Hepatocyte (in vitro differentiated cells): ENCODE measurements at regions not wholly inside any gene's neighbourhood (a gene's known extent, or its start where the extent isn't known, plus 50 kb on each side); places are given as distances from the start of the nearest gene placed in this dataset.

Source experiments
- EZH2 ChIP-seq: fragments of 200-600 bp; sonication (generic); IDR thresholded peaks from 2 replicates; pipeline ENCODE4 v1.6.1; 2016; ENCODE audit warnings: antibody characterized with exemption, mild to moderate bottlenecking, borderline replicate concordance
- EZH2phosphoT487 ChIP-seq: fragments of 200-600 bp; sonication (generic); IDR thresholded peaks from one replicate; pipeline ENCODE4 v1.6.1; 2018; ENCODE audit warnings: antibody characterized with exemption, mild to moderate bottlenecking, low read depth, moderate library complexity; ENCODE audit not compliant: unreplicated experiment, severe bottlenecking
- TF ChIP-seq, protein P1 (sequence below): fragments of 200-600 bp; sonication (generic); IDR thresholded peaks from 2 replicates; pipeline ENCODE4 v1.5.1; 2016; ENCODE audit warnings: antibody characterized with exemption, mild to moderate bottlenecking; ENCODE audit not compliant: poor library complexity

DNA sequence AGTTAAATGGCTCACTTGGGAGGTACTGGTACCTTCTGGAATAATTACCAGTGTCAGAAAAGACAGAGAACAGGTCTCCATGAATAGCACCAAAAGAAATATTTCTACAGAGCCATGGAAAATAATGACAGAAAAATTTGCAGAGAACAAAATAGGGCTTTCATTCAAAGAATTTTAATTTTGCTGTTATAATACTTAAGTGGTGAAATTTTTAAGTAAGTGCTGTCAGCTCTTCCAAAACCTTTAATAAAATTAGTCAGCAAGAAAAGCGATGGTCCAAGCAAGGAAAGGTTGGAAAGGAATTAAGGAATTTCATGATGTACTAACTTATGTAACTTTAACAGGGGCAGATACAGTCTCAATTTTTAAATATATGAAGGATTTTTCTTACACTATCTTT lies 359.2 kb downstream of the NR2F1-AS1 start:
- TF ChIP-seq, protein P1, sequence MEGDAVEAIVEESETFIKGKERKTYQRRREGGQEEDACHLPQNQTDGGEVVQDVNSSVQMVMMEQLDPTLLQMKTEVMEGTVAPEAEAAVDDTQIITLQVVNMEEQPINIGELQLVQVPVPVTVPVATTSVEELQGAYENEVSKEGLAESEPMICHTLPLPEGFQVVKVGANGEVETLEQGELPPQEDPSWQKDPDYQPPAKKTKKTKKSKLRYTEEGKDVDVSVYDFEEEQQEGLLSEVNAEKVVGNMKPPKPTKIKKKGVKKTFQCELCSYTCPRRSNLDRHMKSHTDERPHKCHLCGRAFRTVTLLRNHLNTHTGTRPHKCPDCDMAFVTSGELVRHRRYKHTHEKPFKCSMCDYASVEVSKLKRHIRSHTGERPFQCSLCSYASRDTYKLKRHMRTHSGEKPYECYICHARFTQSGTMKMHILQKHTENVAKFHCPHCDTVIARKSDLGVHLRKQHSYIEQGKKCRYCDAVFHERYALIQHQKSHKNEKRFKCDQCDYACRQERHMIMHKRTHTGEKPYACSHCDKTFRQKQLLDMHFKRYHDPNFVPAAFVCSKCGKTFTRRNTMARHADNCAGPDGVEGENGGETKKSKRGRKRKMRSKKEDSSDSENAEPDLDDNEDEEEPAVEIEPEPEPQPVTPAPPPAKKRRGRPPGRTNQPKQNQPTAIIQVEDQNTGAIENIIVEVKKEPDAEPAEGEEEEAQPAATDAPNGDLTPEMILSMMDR = no peak
- TF ChIP-seq EZH2 (no peak), EZH2phosphoT487 (no peak)
